WTC11 (cell line): ENCODE measurements at regions not wholly inside any gene's neighbourhood (a gene's known extent, or its start where the extent isn't known, plus 50 kb on each side); places are given as distances from the start of the nearest gene placed in this dataset.

ENCODE experiments used
- ATAC-seq: fragments of 200-7000 bp; cut with Tn5 transposase; 2 replicates; pipeline ENCODE4 v1.10.0; 2021; ENCODE audit warnings: mild to moderate bottlenecking, moderate library complexity
- CTCF ChIA-PET: fragments of 300-600 bp; sonication (Branson Sonifier 250); formaldehyde crosslinking; loops from one replicate; lab custom pipeline; 2021; ENCODE audit warnings: antibody characterized with exemption; lab: Charles Lee
- POLR2A ChIA-PET: fragments of 350-600 bp; sonication (Branson Sonifier 250); formaldehyde crosslinking; loops from one replicate; lab custom pipeline; 2021; ENCODE audit warnings: antibody characterized with exemption; lab: Charles Lee
- DNase-seq: peaks from one replicate; pipeline ENCODE4 v3.0.0; 2021; ENCODE audit warnings: low spot score
- H3K27ac Mint-ChIP-seq: 2 replicates; pipeline ENCODE4 v1.8.0; 2021; ENCODE audit warnings: mixed read lengths
- H3K27me3 Mint-ChIP-seq: 2 replicates; pipeline ENCODE4 v1.8.0; 2021; ENCODE audit warnings: low read depth, mild to moderate bottlenecking, moderate library complexity, mixed read lengths
- H3K36me3 Mint-ChIP-seq: 2 replicates; pipeline ENCODE4 v1.8.0; 2021; ENCODE audit warnings: mixed read lengths
- H3K4me1 Mint-ChIP-seq: 2 replicates; pipeline ENCODE4 v1.8.0; 2022; ENCODE audit warnings: mixed read lengths
- H3K4me3 Mint-ChIP-seq: 2 replicates; pipeline ENCODE4 v1.8.0; 2021; ENCODE audit warnings: mild to moderate bottlenecking, moderate library complexity, mixed read lengths
- H3K9me3 Mint-ChIP-seq: 2 replicates; pipeline ENCODE4 v1.8.0; 2021; ENCODE audit warnings: mixed read lengths
- ETV6 ChIP-seq: sonication (generic); formaldehyde crosslinking; IDR thresholded peaks from 2 replicates; pipeline ENCODE4 v1.8.1; 2022; ENCODE audit warnings: mild to moderate bottlenecking, missing genetic modification reagents
- FOXJ3 ChIP-seq: sonication (generic); formaldehyde crosslinking; IDR thresholded peaks from 2 replicates; pipeline ENCODE4 v1.9.0; 2021; ENCODE audit warnings: missing genetic modification reagents, mild to moderate bottlenecking, borderline replicate concordance
- GRHL2 ChIP-seq: fragments of 250-450 bp; sonication (Bioruptor Pico); IDR thresholded peaks from 2 replicates; pipeline ENCODE4 v1.8.0; 2022; ENCODE audit warnings: mild to moderate bottlenecking, moderate library complexity; ENCODE audit not compliant: insufficient replicate concordance, severe bottlenecking
- HMGA2 ChIP-seq: fragments of 250-450 bp; sonication (Bioruptor Pico); IDR thresholded peaks from 2 replicates; pipeline ENCODE4 v1.4.0; 2021; ENCODE audit warnings: mild to moderate bottlenecking, moderate library complexity
- IRF1 ChIP-seq: sonication (generic); formaldehyde crosslinking; IDR thresholded peaks from 2 replicates; pipeline ENCODE4 v1.8.0; 2023; ENCODE audit warnings: missing genetic modification reagents
- JAZF1 ChIP-seq: fragments of 250-450 bp; sonication (Bioruptor Pico); IDR thresholded peaks from 2 replicates; pipeline ENCODE4 v1.9.0; 2021; ENCODE audit warnings: moderate library complexity, mild to moderate bottlenecking, inconsistent platforms
- MLX ChIP-seq: sonication (generic); formaldehyde crosslinking; IDR thresholded peaks from 2 replicates; pipeline ENCODE4 v1.8.1; 2023; ENCODE audit warnings: mild to moderate bottlenecking, missing genetic modification reagents, moderate library complexity
- NFYB ChIP-seq: sonication (generic); formaldehyde crosslinking; conservative IDR thresholded peaks from 2 replicates; pipeline ENCODE4 v1.8.0; 2022; ENCODE audit warnings: low read depth, missing genetic modification reagents
- PREB ChIP-seq: sonication (generic); formaldehyde crosslinking; IDR thresholded peaks from 2 replicates; pipeline ENCODE4 v1.8.1; 2022; ENCODE audit warnings: mild to moderate bottlenecking, missing genetic modification reagents, moderate library complexity, borderline replicate concordance
- PRRX2 ChIP-seq: fragments of 250-450 bp; sonication (Bioruptor Pico); IDR thresholded peaks from 2 replicates; pipeline ENCODE4 v1.8.0; 2021; ENCODE audit warnings: mild to moderate bottlenecking
- RELA ChIP-seq: sonication (generic); formaldehyde crosslinking; IDR thresholded peaks from 2 replicates; pipeline ENCODE4 v1.8.1; 2022; ENCODE audit warnings: missing genetic modification reagents, mild to moderate bottlenecking, borderline replicate concordance
- TP53 ChIP-seq: sonication (generic); formaldehyde crosslinking; IDR thresholded peaks from 2 replicates; pipeline ENCODE4 v1.8.1; 2023; ENCODE audit warnings: mild to moderate bottlenecking, missing genetic modification reagents
- ZNF219 ChIP-seq: sonication (generic); formaldehyde crosslinking; IDR thresholded peaks from 2 replicates; pipeline ENCODE4 v1.8.0; 2023; ENCODE audit warnings: missing genetic modification reagents, mild to moderate bottlenecking, borderline replicate concordance
- ZNF232 ChIP-seq: sonication (generic); formaldehyde crosslinking; IDR thresholded peaks from 2 replicates; pipeline ENCODE4 v1.8.0; 2022; ENCODE audit warnings: mild to moderate bottlenecking, missing genetic modification reagents
- ZNF671 ChIP-seq: fragments of 250-450 bp; sonication (Bioruptor Pico); IDR thresholded peaks from 2 replicates; pipeline ENCODE4 v1.8.0; 2021; ENCODE audit warnings: mild to moderate bottlenecking
- TF ChIP-seq, protein P1 (sequence below): sonication (generic); formaldehyde crosslinking; IDR thresholded peaks from 2 replicates; pipeline ENCODE4 v1.8.1; 2022; ENCODE audit warnings: low read depth, mild to moderate bottlenecking, moderate library complexity, missing genetic modification reagents, borderline replicate concordance
- TF ChIP-seq, protein P2 (sequence below): fragments of 250-450 bp; sonication (Bioruptor Pico); IDR thresholded peaks from 2 replicates; pipeline ENCODE4 v1.8.0; 2021; ENCODE audit warnings: mild to moderate bottlenecking
- TF ChIP-seq, protein P3 (sequence below): sonication (generic); formaldehyde crosslinking; IDR thresholded peaks from 2 replicates; pipeline ENCODE4 v1.8.1; 2023; ENCODE audit warnings: mild to moderate bottlenecking, missing genetic modification reagents, borderline replicate concordance

- H3K9me3 Mint-ChIP-seq, result no peaks in the 10 kb centered on the region
- no peaks in the 10 kb centered on the region for H3K36me3 Mint-ChIP-seq
- ChIA-PET POLR2A (no interaction called here), CTCF (no interaction called here)
- no peak overlapping the region for H3K27ac Mint-ChIP-seq
- TF ChIP-seq GRHL2 (CRISPR knock-in tag) (no peak), NFYB (CRISPR knock-in tag) (no peak), ETV6 (CRISPR knock-in tag) (no peak), ZNF671 (no peak), MLX (no peak), IRF1 (CRISPR knock-in tag) (no peak), TP53 (no peak), ZNF219 (CRISPR knock-in tag) (no peak), PRRX2 (CRISPR knock-in tag) (no peak), JAZF1 (CRISPR knock-in tag) (no peak), ZNF232 (CRISPR knock-in tag) (no peak), FOXJ3 (no peak), PREB (CRISPR knock-in tag) (no peak), RELA (CRISPR knock-in tag) (no peak), HMGA2 (CRISPR knock-in tag) (no peak)
- TF ChIP-seq, protein P1, sequence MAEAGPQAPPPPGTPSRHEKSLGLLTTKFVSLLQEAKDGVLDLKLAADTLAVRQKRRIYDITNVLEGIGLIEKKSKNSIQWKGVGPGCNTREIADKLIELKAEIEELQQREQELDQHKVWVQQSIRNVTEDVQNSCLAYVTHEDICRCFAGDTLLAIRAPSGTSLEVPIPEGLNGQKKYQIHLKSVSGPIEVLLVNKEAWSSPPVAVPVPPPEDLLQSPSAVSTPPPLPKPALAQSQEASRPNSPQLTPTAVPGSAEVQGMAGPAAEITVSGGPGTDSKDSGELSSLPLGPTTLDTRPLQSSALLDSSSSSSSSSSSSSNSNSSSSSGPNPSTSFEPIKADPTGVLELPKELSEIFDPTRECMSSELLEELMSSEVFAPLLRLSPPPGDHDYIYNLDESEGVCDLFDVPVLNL (CRISPR knock-in tag), result no peak
- TF ChIP-seq, protein P2, sequence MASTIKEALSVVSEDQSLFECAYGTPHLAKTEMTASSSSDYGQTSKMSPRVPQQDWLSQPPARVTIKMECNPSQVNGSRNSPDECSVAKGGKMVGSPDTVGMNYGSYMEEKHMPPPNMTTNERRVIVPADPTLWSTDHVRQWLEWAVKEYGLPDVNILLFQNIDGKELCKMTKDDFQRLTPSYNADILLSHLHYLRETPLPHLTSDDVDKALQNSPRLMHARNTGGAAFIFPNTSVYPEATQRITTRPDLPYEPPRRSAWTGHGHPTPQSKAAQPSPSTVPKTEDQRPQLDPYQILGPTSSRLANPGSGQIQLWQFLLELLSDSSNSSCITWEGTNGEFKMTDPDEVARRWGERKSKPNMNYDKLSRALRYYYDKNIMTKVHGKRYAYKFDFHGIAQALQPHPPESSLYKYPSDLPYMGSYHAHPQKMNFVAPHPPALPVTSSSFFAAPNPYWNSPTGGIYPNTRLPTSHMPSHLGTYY (CRISPR knock-in tag), result no peak
- TF ChIP-seq, protein P3, sequence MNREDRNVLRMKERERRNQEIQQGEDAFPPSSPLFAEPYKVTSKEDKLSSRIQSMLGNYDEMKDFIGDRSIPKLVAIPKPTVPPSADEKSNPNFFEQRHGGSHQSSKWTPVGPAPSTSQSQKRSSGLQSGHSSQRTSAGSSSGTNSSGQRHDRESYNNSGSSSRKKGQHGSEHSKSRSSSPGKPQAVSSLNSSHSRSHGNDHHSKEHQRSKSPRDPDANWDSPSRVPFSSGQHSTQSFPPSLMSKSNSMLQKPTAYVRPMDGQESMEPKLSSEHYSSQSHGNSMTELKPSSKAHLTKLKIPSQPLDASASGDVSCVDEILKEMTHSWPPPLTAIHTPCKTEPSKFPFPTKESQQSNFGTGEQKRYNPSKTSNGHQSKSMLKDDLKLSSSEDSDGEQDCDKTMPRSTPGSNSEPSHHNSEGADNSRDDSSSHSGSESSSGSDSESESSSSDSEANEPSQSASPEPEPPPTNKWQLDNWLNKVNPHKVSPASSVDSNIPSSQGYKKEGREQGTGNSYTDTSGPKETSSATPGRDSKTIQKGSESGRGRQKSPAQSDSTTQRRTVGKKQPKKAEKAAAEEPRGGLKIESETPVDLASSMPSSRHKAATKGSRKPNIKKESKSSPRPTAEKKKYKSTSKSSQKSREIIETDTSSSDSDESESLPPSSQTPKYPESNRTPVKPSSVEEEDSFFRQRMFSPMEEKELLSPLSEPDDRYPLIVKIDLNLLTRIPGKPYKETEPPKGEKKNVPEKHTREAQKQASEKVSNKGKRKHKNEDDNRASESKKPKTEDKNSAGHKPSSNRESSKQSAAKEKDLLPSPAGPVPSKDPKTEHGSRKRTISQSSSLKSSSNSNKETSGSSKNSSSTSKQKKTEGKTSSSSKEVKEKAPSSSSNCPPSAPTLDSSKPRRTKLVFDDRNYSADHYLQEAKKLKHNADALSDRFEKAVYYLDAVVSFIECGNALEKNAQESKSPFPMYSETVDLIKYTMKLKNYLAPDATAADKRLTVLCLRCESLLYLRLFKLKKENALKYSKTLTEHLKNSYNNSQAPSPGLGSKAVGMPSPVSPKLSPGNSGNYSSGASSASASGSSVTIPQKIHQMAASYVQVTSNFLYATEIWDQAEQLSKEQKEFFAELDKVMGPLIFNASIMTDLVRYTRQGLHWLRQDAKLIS, result no peak
- H3K27me3 Mint-ChIP-seq, result no peaks in the 10 kb centered on the region
- no peaks in the 10 kb centered on the region for H3K4me1 Mint-ChIP-seq
- ATAC-seq, result no peak
- no peak overlapping the region for H3K4me3 Mint-ChIP-seq
- no peak for DNase-seq
Observed at GRCh38 chr3:124313621-124314020, 321.7 kb upstream of the ROPN1 start.
